Ishikawa (cell line): ENCODE measurements at regions not wholly inside any gene's neighbourhood (a gene's known extent, or its start where the extent isn't known, plus 50 kb on each side); places are given as distances from the start of the nearest gene placed in this dataset.

Source experiments
- CEBPB ChIP-seq: IDR thresholded peaks from 2 replicates; pipeline ENCODE4 v1.6.1; 2012
- CREB1 ChIP-seq: IDR thresholded peaks from 2 replicates; pipeline ENCODE4 v1.6.1; 2012; ENCODE audit warnings: low read depth
- EGR1 ChIP-seq: IDR thresholded peaks from 2 replicates; pipeline ENCODE4 v1.6.1; 2012
- EP300 ChIP-seq: IDR thresholded peaks from 2 replicates; pipeline ENCODE4 v1.6.1; 2012; ENCODE audit warnings: borderline replicate concordance
- FOXM1 ChIP-seq: IDR thresholded peaks from 2 replicates; pipeline ENCODE4 v1.6.1; 2012; ENCODE audit warnings: low read depth, borderline replicate concordance
- NFIC ChIP-seq: IDR thresholded peaks from 2 replicates; pipeline ENCODE4 v1.6.1; 2012
- RAD21 ChIP-seq: IDR thresholded peaks from 2 replicates; pipeline ENCODE4 v1.6.1; 2012; ENCODE audit warnings: low read depth
- TAF1 ChIP-seq: IDR thresholded peaks from 2 replicates; pipeline ENCODE4 v1.6.1; 2012; ENCODE audit warnings: low read depth, mild to moderate bottlenecking
- YY1 ChIP-seq: IDR thresholded peaks from 2 replicates; pipeline ENCODE4 v1.6.1; 2012; ENCODE audit warnings: low read depth
- TF ChIP-seq, protein P1 (sequence below): IDR thresholded peaks from 2 replicates; pipeline ENCODE4 v1.6.1; 2012; ENCODE audit warnings: low read depth, mild to moderate bottlenecking
- TF ChIP-seq, protein P2 (sequence below): IDR thresholded peaks from 2 replicates; pipeline ENCODE4 v1.6.1; 2012
- TF ChIP-seq, protein P3 (sequence below): IDR thresholded peaks from 2 replicates; pipeline ENCODE4 v1.6.1; 2012

DNA sequence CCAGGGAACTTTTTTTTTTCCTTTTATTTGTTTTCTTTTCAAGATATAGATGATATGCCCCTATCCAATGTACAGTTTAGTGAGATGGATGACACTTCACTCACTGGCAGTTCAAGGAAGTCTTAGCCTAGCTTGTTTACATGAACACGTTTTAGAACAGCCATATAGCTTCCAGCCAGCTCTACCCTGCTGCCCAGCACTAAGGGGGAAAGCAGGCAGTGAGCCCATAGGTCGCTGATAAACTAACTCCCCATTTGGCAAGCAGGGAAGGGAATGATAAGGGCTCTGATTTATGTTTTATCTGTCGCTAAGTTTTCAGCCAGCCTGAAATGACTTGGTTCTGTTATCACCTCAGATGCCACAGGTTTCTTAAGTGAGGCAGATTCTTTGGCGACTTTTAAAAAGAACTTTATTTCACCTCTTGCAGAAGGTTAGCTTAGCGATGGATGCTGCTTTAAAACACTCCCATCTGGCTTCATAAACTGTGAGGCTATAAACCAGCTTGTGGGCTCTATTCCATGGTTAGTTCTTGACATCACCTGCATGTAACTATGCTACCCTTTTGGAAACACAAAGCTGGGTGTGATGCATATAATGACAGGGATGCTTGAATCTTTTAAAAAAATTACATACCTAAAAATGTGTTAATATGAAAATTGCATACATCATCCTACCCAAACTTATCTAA is 348.4 kb downstream of the FBXO8 start:
- no peak for TF ChIP-seq TAF1
- no peak for TF ChIP-seq YY1
- no peak for TF ChIP-seq EGR1
- TF ChIP-seq EP300, result no peak
- TF ChIP-seq, protein P1, sequence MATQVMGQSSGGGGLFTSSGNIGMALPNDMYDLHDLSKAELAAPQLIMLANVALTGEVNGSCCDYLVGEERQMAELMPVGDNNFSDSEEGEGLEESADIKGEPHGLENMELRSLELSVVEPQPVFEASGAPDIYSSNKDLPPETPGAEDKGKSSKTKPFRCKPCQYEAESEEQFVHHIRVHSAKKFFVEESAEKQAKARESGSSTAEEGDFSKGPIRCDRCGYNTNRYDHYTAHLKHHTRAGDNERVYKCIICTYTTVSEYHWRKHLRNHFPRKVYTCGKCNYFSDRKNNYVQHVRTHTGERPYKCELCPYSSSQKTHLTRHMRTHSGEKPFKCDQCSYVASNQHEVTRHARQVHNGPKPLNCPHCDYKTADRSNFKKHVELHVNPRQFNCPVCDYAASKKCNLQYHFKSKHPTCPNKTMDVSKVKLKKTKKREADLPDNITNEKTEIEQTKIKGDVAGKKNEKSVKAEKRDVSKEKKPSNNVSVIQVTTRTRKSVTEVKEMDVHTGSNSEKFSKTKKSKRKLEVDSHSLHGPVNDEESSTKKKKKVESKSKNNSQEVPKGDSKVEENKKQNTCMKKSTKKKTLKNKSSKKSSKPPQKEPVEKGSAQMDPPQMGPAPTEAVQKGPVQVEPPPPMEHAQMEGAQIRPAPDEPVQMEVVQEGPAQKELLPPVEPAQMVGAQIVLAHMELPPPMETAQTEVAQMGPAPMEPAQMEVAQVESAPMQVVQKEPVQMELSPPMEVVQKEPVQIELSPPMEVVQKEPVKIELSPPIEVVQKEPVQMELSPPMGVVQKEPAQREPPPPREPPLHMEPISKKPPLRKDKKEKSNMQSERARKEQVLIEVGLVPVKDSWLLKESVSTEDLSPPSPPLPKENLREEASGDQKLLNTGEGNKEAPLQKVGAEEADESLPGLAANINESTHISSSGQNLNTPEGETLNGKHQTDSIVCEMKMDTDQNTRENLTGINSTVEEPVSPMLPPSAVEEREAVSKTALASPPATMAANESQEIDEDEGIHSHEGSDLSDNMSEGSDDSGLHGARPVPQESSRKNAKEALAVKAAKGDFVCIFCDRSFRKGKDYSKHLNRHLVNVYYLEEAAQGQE, result no peak
- TF ChIP-seq NFIC, result no peak
- TF ChIP-seq, protein P2, sequence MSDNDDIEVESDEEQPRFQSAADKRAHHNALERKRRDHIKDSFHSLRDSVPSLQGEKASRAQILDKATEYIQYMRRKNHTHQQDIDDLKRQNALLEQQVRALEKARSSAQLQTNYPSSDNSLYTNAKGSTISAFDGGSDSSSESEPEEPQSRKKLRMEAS, result no peak
- TF ChIP-seq CREB1, result no peak
- TF ChIP-seq RAD21, result no peak
- TF ChIP-seq CEBPB, result no peak
- no peak for TF ChIP-seq FOXM1
- TF ChIP-seq, protein P3, sequence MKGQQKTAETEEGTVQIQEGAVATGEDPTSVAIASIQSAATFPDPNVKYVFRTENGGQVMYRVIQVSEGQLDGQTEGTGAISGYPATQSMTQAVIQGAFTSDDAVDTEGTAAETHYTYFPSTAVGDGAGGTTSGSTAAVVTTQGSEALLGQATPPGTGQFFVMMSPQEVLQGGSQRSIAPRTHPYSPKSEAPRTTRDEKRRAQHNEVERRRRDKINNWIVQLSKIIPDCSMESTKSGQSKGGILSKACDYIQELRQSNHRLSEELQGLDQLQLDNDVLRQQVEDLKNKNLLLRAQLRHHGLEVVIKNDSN, result no peak
